Adrenal gland (tissue), 5 donors: ENCODE measurements at regions not wholly inside any gene's neighbourhood (a gene's known extent, or its start where the extent isn't known, plus 50 kb on each side); places are given as distances from the start of the nearest gene placed in this dataset.

ENCODE experiments used
- CTCF ChIP-seq, 6 experiments: fragments of 450-650 bp in 4 of 6; fragments of 200-600 bp in 2 of 6; sonication (generic) in 1 of 6; IDR thresholded peaks; 1 replicate in 5 of 6; 2 replicates in 1 of 6; pipeline versions ENCODE4 v1.5.1 to v1.8.0; 2016 to 2021; ENCODE audit warnings: antibody characterized with exemption in 6 of 6, mild to moderate bottlenecking in 2 of 6, moderate library complexity in 1 of 6
- POLR2A ChIP-seq, 2 donors: fragments of 450-650 bp; IDR thresholded peaks; one replicate each; pipeline ENCODE4 v1.6.1; 2017; ENCODE audit warnings: antibody characterized with exemption in 2 of 2, mild to moderate bottlenecking in 2 of 2, moderate library complexity in 1 of 2
- donor health status: DM: no; HTN: no; CAD: no.

- TF ChIP-seq CTCF (IDR thresholded peaks at IDR 0.05) = no peak
- TF ChIP-seq POLR2A (IDR thresholded peaks at IDR 0.05) = no peak
Observed at GRCh38 chr5:143687604-143688003, 124.4 kb upstream of the HMHB1 start.
